K562 (cell line): ENCODE measurements at regions not wholly inside any gene's neighbourhood (a gene's known extent, or its start where the extent isn't known, plus 50 kb on each side); places are given as distances from the start of the nearest gene placed in this dataset.

Source experiments
- ATAC-seq: fragments of 200-7000 bp; cut with Tn5 transposase; 3 replicates; pipeline ENCODE4 v1.9.1; 2020; ENCODE audit warnings: moderate library complexity
- BruUV-seq: library from RNA; stranded (reverse); fragments of 400-500 nt; replicated peaks from 2 replicates; lab custom pipeline; 2021; lab: Mats Ljungman, UMichigan
- CTCF ChIA-PET: fragments of 300-600 bp; formaldehyde crosslinking; extraction: SDS; loops from one replicate; lab custom pipeline; 2021; ENCODE audit warnings: low intra/inter-chr PET ratio; lab: Yijun Ruan, JAX
- POLR2A ChIA-PET: fragments of 300-600, 350-650 bp; sonication (Branson Sonifier 250); formaldehyde crosslinking; extraction: SDS; loops from one replicate; lab custom pipeline; 2021; ENCODE audit warnings: antibody characterized with exemption, inconsistent platforms; lab: Yijun Ruan, JAX
- DNase-seq, 4 experiments: peaks; one replicate each; pipeline versions ENCODE4 v3.0.0 to v3.0.0-alpha.2; 2011 to 2018; ENCODE audit warnings: low spot score in 3 of 4, mixed read lengths in 3 of 4; ENCODE audit errors: extremely low read depth in 1 of 4
- FAIRE-seq: peaks from 2 replicates; lab custom pipeline; 2011; peaks lifted over from hg19 to GRCh38; lab: Jason Lieb, UNC
- H2AFZ ChIP-seq: 2 replicates; pipeline ENCODE4 v1.6.0; 2011; ENCODE audit warnings: low read depth, low read length, control low read depth, inconsistent platforms
- H3K27ac ChIP-seq: fragments of 200-600 bp; 3 replicates; pipeline ENCODE4 v1.8.0; 2011; ENCODE audit warnings: low read depth, mild to moderate bottlenecking, control low read depth, inconsistent platforms, low read length, moderate library complexity, mixed read lengths; ENCODE audit errors: extremely low read depth
- H3K27me3 ChIP-seq, 2 experiments: fragments of 300-600 bp in 1 of 2; 2 replicates in 1 of 2; 3 replicates in 1 of 2; pipeline versions ENCODE4 v1.6.0 to v1.8.0; 2011; ENCODE audit warnings: inconsistent platforms in 2 of 2, low read length in 2 of 2, mild to moderate bottlenecking in 1 of 2, mixed read lengths in 1 of 2, moderate library complexity in 1 of 2; ENCODE audit not compliant: control insufficient read depth in 2 of 2, insufficient read depth in 2 of 2
- H3K36me3 ChIP-seq: fragments of 300-600 bp; 3 replicates; pipeline ENCODE4 v1.8.0; 2011; ENCODE audit warnings: mild to moderate bottlenecking, low read length, inconsistent platforms; ENCODE audit not compliant: control insufficient read depth, insufficient read depth
- H3K4me1 ChIP-seq, 2 experiments: fragments of 200-600 bp in 1 of 2; replicated peaks in 1 of 2; 2 replicates in 1 of 2; 3 replicates in 1 of 2; pipeline versions ENCODE4 v1.5.1 to v1.8.0; 2011; ENCODE audit warnings: inconsistent platforms in 2 of 2, low read length in 2 of 2, mild to moderate bottlenecking in 1 of 2, mixed read lengths in 1 of 2, moderate library complexity in 1 of 2; ENCODE audit not compliant: control insufficient read depth in 2 of 2, insufficient read depth in 2 of 2
- H3K4me2 ChIP-seq: 2 replicates; pipeline ENCODE4 v1.6.1; 2011; ENCODE audit warnings: low read length, control low read depth, inconsistent platforms, mixed read lengths; ENCODE audit not compliant: insufficient read depth
- H3K4me3 ChIP-seq: fragments of 200-600 bp; sonication (generic), shearing (Covaris generic); 2 replicates; pipeline ENCODE4 v1.5.1; 2016; ENCODE audit warnings: control low read depth, inconsistent platforms
- H3K79me2 ChIP-seq: fragments of 200-600 bp; 3 replicates; pipeline ENCODE4 v1.8.0; 2011; ENCODE audit warnings: low read length, inconsistent platforms; ENCODE audit not compliant: control insufficient read depth, insufficient read depth
- H3K9ac ChIP-seq, 2 experiments: 2 replicates each; pipeline versions ENCODE4 v1.6.0 to v1.6.1; 2011; ENCODE audit warnings: low read depth in 2 of 2, low read length in 2 of 2, control low read depth in 1 of 2, inconsistent platforms in 1 of 2, mild to moderate bottlenecking in 1 of 2, mixed read lengths in 1 of 2; ENCODE audit not compliant: insufficient read depth in 1 of 2
- H3K9me1 ChIP-seq: one replicate; pipeline ENCODE4 v1.6.0; 2011; ENCODE audit warnings: inconsistent platforms, mild to moderate bottlenecking, low read length, moderate library complexity; ENCODE audit not compliant: control insufficient read depth, insufficient read depth
- H3K9me3 ChIP-seq: replicated peaks from 2 replicates; pipeline ENCODE4 v1.5.1; 2011; ENCODE audit warnings: low read depth, low read length, inconsistent platforms; ENCODE audit not compliant: control insufficient read depth, insufficient read depth
- H4K20me1 ChIP-seq: replicated peaks from 2 replicates; pipeline ENCODE4 v1.6.1; 2011; ENCODE audit warnings: low read length, inconsistent platforms, mixed read lengths; ENCODE audit not compliant: control insufficient read depth, insufficient read depth
- AFF4 ChIP-seq: sonication (generic); formaldehyde crosslinking; IDR thresholded peaks from 2 replicates; pipeline ENCODE4 v1.8.0; 2023; ENCODE audit warnings: mild to moderate bottlenecking, missing genetic modification reagents
- C11orf30 ChIP-seq: fragments of 450-650 bp; IDR thresholded peaks from 2 replicates; pipeline ENCODE4 v1.6.1; 2016; ENCODE audit warnings: low read depth, mild to moderate bottlenecking
- CBFA2T3 ChIP-seq: fragments of 450-650 bp; IDR thresholded peaks from 2 replicates; pipeline ENCODE4 v1.6.1; 2017
- CBX3 ChIP-seq, 2 experiments: IDR thresholded peaks; 1 replicate in 1 of 2; 2 replicates in 1 of 2; pipeline ENCODE4 v1.6.1; 2012; ENCODE audit warnings: inconsistent platforms in 2 of 2, low read length in 2 of 2, borderline replicate concordance in 1 of 2, control low read depth in 1 of 2
- CBX5 ChIP-seq: IDR thresholded peaks from 2 replicates; pipeline ENCODE4 v1.6.1; 2014; ENCODE audit warnings: low read depth, borderline replicate concordance
- CC2D1A ChIP-seq: fragments of 450-650 bp; IDR thresholded peaks from 2 replicates; pipeline ENCODE4 v1.6.1; 2017; ENCODE audit warnings: mild to moderate bottlenecking
- DMBX1 ChIP-seq: fragments of 250-450 bp; sonication (Bioruptor Pico); IDR thresholded peaks from 2 replicates; pipeline ENCODE4 v1.8.0; 2022; ENCODE audit warnings: inconsistent platforms, mild to moderate bottlenecking, moderate library complexity, borderline replicate concordance
- PHB2 ChIP-seq: fragments of 450-650 bp; IDR thresholded peaks from 2 replicates; pipeline ENCODE4 v1.6.1; 2017; ENCODE audit warnings: low read depth
- POLR2G ChIP-seq: fragments of 200-400 bp; formaldehyde crosslinking; IDR thresholded peaks from 2 replicates; pipeline ENCODE4 v1.6.1; 2017; ENCODE audit warnings: low read depth, mild to moderate bottlenecking, antibody characterized with exemption, low read length, moderate library complexity
- U2AF1 ChIP-seq: fragments of 200-400 bp; formaldehyde crosslinking; optimal IDR thresholded peaks from 2 replicates; pipeline ENCODE3; 2017; ENCODE audit warnings: mild to moderate bottlenecking, low read depth, low read length, moderate library complexity
- ZMIZ1 ChIP-seq, 2 experiments: fragments of 150-350 bp in 1 of 2; IDR thresholded peaks; 2 replicates each; pipeline ENCODE4 v1.6.1; 2012 to 2016; ENCODE audit warnings: low read depth in 2 of 2, low read length in 2 of 2, mild to moderate bottlenecking in 1 of 2, moderate library complexity in 1 of 2
- ZNF184 ChIP-seq: sonication (generic); formaldehyde crosslinking; IDR thresholded peaks from 2 replicates; pipeline ENCODE4 v1.5.0; 2020; ENCODE audit warnings: missing genetic modification reagents
- WGBS: fragments of 100-300 bp; shearing (Covaris generic); methylation state at CpG from one replicate; pipeline ENCODE4 v1.1.6; 2016; ENCODE audit warnings: low coverage, mixed read lengths; ENCODE audit not compliant: insufficient coverage; ENCODE audit errors: missing lambda C conversion rate; 5-methylcytosine and 5-hydroxymethylcytosine counted together
- in situ Hi-C: fragments of 300-500 bp; cut with MboI; formaldehyde crosslinking; loops from 4 replicates; pipeline ENCODE4 v1.15.0; 2018; ENCODE audit warnings: inconsistent platforms, mixed read lengths
- intact Hi-C: fragments of 100-400 bp; cut with micrococcal nuclease; formaldehyde crosslinking; loops from 2 replicates; pipeline ENCODE4 v1.14.2; 2022

DNA sequence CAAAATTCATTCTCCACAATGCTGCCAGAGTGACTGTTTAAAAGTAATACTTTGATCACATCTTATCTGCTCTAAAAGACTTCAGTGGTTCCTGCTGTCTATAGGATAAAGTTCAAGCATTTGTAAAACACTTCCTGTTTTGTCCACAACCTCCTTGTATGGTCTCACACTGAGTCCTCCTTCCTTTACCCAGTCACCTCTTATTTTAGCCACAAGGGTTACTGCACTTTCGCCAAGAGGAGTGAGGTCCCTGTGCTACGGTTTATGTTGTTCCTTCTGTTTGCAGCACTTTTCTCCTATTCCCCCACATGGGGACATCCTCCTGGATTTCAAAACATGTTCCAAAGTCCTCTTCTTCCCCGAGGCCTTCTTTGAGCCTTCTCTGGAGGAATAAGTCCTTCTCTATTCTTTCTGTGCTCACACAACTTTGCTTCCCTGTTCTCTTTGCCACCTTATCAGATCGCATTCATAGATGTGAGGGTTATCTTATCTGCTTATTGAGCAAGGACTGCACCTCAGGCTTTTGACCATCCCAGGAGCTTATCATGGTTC, 112.2 kb upstream of the NABP1 start (continued):
- peak; percentile 50; the same call in 1 of the 2 replicates for TF ChIP-seq CBFA2T3
- TF ChIP-seq PHB2 = no peak
- TF ChIP-seq, all 486 proteins: peak for 25

GRCh38 chr2:191566344-191566743, 111.6 kb upstream of the NABP1 start:
- Histone ChIP-seq H3K9me1 (no peaks in the 10 kb centered on the region), H3K4me2 (peak overlapping the region; percentile 48), H2AFZ (peak overlapping the region; percentile 79), H3K9ac (no peak overlapping the region; a peak in 1 of 4 replicates), H3K79me2 (no peaks in the 10 kb centered on the region), H3K27me3 (no peaks in the 10 kb centered on the region), H3K9me3 (no peaks in the 10 kb centered on the region), H3K36me3 (no peaks in the 10 kb centered on the region), H3K27ac (peak overlapping the region; percentile 71; the same call in 2 of the 3 replicates), H3K4me3 (no peak overlapping the region), H3K4me1 (peaks cover 0 to 36% of the 10 kb centered on the region in 2 experiments; a peak in 3 of 5 replicates), H4K20me1 (no peaks in the 10 kb centered on the region)
- peak; percentile 89 for FAIRE-seq
- ChIA-PET CTCF (interaction anchor here (1.0 to 2.6 kb wide), 2 partner anchors 125 to 162 kb away, joined by 3 to 11 read pairs; no protein-coding TSS in a partner anchor), POLR2A (interaction anchor here (1.1 to 2.0 kb wide), 4 partner anchors 112 to 131 kb away, joined by 4 to 5 read pairs (median 5); partner anchors contain the start of gene NABP1)
- DNase-seq = peak; percentile 59 to 86 (median 65)
- BruUV-seq = no TSS peak
- in situ Hi-C loops (loop anchor here (5.0 to 10.0 kb wide), 3 partner anchors 71 to 268 kb away; no protein-coding TSS in a partner anchor), intact Hi-C loops (loop anchor here (1.0 kb wide), 1 partner anchor 125 kb away; no protein-coding TSS in a partner anchor)
- peak; percentile 91 for ATAC-seq
- 26% methylated on average over 5 of the region's 8 CpGs for WGBS
- no peak for TF ChIP-seq AFF4 (CRISPR knock-in tag)
- no peak for TF ChIP-seq C11orf30
- TF ChIP-seq ZMIZ1 (IDR thresholded peaks at IDR 0.05; ENCODE audit: low read depth in 2 of 2, low read length in 2 of 2) = no peak
- 0 out of 3 replicates have a peak, but pooled peaks of 1 of the 2 experiments have one; percentile 45 for TF ChIP-seq CBX3 (IDR thresholded peaks at IDR 0.05; ENCODE audit: borderline replicate concordance in 1 of 2, low read length in 2 of 2)
- TF ChIP-seq CBX5 = no peak
- TF ChIP-seq POLR2G = no peak
- no peak for TF ChIP-seq U2AF1
- 0 out of 2 replicates have a peak, but pooled peaks have one; percentile 16 for TF ChIP-seq CC2D1A
- no peak for TF ChIP-seq DMBX1 (CRISPR knock-in tag)
- no peak for TF ChIP-seq ZNF184 (CRISPR knock-in tag)
